ENCODE measurements at regions not wholly inside any gene's neighbourhood (a gene's known extent, or its start where the extent isn't known, plus 50 kb on each side); places are given as distances from the start of the nearest gene placed in this dataset.

DNA sequence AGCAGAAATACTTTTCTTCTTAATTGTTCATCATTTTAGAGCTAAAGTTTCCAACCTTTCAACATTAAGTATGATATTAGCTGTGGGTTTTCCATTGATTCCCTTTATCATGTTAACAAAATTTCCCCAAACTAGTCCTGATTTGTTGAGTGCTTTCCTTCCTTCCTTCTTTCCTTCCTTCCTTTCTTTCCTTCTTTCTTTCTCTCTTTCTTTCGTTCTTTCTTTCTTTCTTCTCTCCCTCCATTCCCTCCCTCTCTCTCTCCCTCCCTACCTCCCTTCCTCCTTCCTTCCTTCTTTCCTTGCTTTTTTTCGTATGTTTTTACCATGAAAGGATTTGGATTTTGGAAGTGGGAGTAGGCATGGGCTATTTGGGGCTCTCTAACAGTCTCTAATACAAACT, 133.5 kb downstream of the LMNTD1 start:
- Mint-ChIP-seq H3K4me1 (no peaks in the 10 kb centered on the region), H3K4me3 (no peak overlapping the region), H3K27me3 (ENCODE audit: low read depth) (no peaks in the 10 kb centered on the region), H3K27ac (ENCODE audit: unreplicated experiment) (no peak overlapping the region), H3K9me3 (peaks cover 2% of the 10 kb centered on the region), H3K36me3 (ENCODE audit: low read depth) (no peaks in the 10 kb centered on the region)
- TF ChIP-seq, protein P1, sequence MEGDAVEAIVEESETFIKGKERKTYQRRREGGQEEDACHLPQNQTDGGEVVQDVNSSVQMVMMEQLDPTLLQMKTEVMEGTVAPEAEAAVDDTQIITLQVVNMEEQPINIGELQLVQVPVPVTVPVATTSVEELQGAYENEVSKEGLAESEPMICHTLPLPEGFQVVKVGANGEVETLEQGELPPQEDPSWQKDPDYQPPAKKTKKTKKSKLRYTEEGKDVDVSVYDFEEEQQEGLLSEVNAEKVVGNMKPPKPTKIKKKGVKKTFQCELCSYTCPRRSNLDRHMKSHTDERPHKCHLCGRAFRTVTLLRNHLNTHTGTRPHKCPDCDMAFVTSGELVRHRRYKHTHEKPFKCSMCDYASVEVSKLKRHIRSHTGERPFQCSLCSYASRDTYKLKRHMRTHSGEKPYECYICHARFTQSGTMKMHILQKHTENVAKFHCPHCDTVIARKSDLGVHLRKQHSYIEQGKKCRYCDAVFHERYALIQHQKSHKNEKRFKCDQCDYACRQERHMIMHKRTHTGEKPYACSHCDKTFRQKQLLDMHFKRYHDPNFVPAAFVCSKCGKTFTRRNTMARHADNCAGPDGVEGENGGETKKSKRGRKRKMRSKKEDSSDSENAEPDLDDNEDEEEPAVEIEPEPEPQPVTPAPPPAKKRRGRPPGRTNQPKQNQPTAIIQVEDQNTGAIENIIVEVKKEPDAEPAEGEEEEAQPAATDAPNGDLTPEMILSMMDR (conservative IDR thresholded peaks at IDR 0.05): no peak
- no peak for DNase-seq (ENCODE audit: low read depth, low spot score)

DNA sequence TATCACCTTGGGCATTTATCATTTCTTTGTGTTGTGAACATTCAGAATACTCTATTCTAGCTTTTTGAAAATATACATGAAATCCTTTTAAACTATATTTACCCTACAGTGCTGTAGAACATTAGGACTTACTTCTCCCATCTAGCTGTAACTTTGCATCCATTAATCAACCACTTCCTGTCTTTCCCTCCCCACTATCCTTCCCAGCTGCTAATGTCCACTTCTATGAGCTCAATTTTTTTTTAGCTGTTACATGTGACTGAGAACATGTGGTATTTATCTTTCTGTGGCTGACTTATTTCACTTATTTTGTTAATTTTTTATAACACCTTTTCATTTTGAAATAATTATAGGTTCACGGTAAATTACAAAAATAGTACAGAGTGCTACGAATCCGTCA, 136.0 kb downstream of the LMNTD1 start:
- Mint-ChIP-seq H3K4me3 (no peak overlapping the region), H3K9me3 (peaks cover 2% of the 10 kb centered on the region), H3K27me3 (ENCODE audit: low read depth) (no peaks in the 10 kb centered on the region), H3K36me3 (ENCODE audit: low read depth) (no peaks in the 10 kb centered on the region), H3K27ac (ENCODE audit: unreplicated experiment) (no peak overlapping the region), H3K4me1 (no peaks in the 10 kb centered on the region)
- no peak for DNase-seq (ENCODE audit: low read depth, low spot score)
- TF ChIP-seq, protein P1 (conservative IDR thresholded peaks at IDR 0.05): no peak

DNA sequence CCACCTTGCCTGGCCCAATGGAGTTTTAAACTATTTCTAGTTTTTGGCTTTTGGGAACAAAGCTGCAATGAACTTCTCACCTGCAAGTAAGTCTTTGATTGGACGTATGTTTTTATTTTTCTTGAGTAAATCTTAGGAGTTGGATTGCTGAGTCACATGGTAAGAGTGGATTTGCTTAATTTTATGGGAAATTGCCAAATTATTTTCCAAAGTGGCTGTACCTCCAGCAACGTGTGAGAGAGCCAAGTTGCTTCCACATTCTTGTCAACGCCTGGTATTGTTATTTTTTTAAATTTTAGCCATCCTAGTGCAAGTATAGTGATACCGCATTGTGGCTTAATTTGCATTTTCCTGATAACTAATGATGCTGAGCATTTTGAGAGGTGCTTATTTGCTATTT, 136.6 kb downstream of the LMNTD1 start:
- DNase-seq (ENCODE audit: low read depth, low spot score): no peak
- Mint-ChIP-seq H3K27ac (ENCODE audit: unreplicated experiment) (no peak overlapping the region), H3K4me1 (no peaks in the 10 kb centered on the region), H3K4me3 (no peak overlapping the region), H3K27me3 (ENCODE audit: low read depth) (no peaks in the 10 kb centered on the region), H3K9me3 (peaks cover 2% of the 10 kb centered on the region), H3K36me3 (ENCODE audit: low read depth) (no peaks in the 10 kb centered on the region)
- TF ChIP-seq, protein P1 (conservative IDR thresholded peaks at IDR 0.05): no peak

DNA sequence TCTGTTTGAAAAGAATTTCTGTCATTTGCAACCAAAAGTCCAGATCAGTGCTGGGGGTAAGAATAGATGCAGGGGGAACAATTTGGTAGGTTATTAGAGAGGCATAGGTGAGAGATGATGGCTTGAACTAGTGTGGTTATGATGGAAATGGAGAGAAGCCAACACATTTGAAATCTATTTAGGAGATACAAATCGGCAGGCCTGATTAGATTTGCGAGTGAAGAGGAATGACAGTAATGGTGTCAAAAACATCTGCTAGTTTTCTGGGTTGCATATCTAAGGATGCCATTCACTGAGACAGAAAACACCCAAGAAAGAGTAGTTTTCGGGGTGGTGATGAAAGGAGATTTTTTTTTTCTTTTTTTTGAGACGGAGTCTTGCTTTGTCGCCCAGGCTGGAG, 138.1 kb downstream of the LMNTD1 start:
- no peak for DNase-seq (ENCODE audit: low read depth, low spot score)
- H3K27ac Mint-ChIP-seq (ENCODE audit: unreplicated experiment): no peak overlapping the region

DNA sequence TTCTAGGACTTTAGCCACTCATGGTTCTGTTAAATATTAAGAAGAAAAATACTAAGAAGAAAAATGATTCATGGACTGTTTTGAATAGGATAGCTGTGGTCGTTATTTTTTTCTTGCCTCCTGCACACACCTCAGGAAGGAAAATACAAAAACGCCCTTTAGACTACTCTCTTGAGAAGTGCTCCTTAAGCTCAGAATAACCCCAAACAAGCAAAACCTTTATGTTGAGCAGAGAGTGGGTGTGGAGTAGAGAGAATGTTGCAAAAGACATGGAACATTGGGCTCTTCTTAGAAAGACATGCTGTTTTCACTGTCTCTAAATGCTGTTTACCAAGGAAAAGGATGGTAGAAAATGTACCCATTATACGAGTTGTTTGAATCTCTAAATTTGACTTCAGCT, 140.3 kb downstream of the LMNTD1 start:
- DNase-seq (ENCODE audit: low read depth, low spot score): no peak
- H3K36me3 Mint-ChIP-seq (ENCODE audit: low read depth): no peaks in the 10 kb centered on the region
- H3K4me1 Mint-ChIP-seq: no peaks in the 10 kb centered on the region
- H3K9me3 Mint-ChIP-seq: peaks cover 2% of the 10 kb centered on the region
- H3K27me3 Mint-ChIP-seq (ENCODE audit: low read depth): no peaks in the 10 kb centered on the region
- H3K27ac Mint-ChIP-seq (ENCODE audit: unreplicated experiment): no peak overlapping the region
- H3K4me3 Mint-ChIP-seq: no peak overlapping the region
- TF ChIP-seq, protein P1 (conservative IDR thresholded peaks at IDR 0.05): no peak

More for the DNA sequence above, 138.1 kb downstream of the LMNTD1 start:
- no peak overlapping the region for H3K4me3 Mint-ChIP-seq
- no peaks in the 10 kb centered on the region for H3K36me3 Mint-ChIP-seq (ENCODE audit: low read depth)
- no peaks in the 10 kb centered on the region for H3K4me1 Mint-ChIP-seq
- peaks cover 2% of the 10 kb centered on the region for H3K9me3 Mint-ChIP-seq
- TF ChIP-seq, protein P1 (conservative IDR thresholded peaks at IDR 0.05): no peak
- H3K27me3 Mint-ChIP-seq (ENCODE audit: low read depth): no peaks in the 10 kb centered on the region

DNA sequence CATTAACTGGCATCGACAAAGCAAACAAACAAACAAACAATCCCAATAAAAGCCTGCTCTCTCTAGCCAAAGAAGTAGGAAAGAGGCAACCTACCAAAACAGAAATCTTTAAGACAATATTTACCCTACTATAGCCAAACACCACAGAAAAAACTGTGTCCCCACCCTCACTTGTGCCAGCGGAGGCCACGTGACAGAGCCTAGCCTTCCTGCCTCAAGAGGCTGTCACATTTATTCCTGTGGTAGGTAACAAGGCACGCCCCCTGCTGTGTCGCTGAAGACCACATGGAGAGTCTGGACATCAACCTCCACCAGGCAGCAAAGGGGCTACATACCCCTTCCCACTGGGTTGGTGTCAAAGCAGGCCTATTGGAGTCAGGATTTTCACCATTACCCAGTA, 148.1 kb downstream of the LMNTD1 start:
- no peak for DNase-seq (ENCODE audit: low read depth, low spot score)
- no peak overlapping the region for H3K27ac Mint-ChIP-seq (ENCODE audit: unreplicated experiment)
- H3K27me3 Mint-ChIP-seq (ENCODE audit: low read depth): no peaks in the 10 kb centered on the region
- no peaks in the 10 kb centered on the region for H3K4me1 Mint-ChIP-seq
- H3K36me3 Mint-ChIP-seq (ENCODE audit: low read depth): peaks cover 3% of the 10 kb centered on the region
- peaks cover 11% of the 10 kb centered on the region for H3K9me3 Mint-ChIP-seq
- H3K4me3 Mint-ChIP-seq: no peak overlapping the region
- TF ChIP-seq, protein P1 (conservative IDR thresholded peaks at IDR 0.05): no peak

All from neural crest cell (in vitro differentiated cells).